ENCODE measurements at regions not wholly inside any gene's neighbourhood (a gene's known extent, or its start where the extent isn't known, plus 50 kb on each side); places are given as distances from the start of the nearest gene placed in this dataset.

DNA sequence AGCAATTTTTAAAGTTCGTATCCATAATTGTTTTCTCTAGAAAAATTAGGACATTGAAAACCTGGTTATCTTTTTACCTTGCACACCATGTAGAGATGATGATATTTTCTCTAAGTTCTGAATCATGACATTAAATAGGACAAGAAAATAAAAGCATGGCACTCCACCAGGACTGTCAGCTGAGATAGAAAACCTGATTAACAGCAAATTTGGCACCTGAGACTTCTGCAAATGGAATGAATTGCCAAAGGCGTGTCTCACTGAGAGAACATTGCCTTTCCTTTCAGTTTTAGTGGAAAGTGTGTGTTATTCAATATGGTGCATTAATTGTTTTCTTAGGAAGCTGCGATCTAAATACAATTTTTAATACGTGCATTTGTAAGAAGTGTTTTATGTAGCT lies 164.7 kb downstream of the LRRC30 start:
- TF ChIP-seq, protein P1, sequence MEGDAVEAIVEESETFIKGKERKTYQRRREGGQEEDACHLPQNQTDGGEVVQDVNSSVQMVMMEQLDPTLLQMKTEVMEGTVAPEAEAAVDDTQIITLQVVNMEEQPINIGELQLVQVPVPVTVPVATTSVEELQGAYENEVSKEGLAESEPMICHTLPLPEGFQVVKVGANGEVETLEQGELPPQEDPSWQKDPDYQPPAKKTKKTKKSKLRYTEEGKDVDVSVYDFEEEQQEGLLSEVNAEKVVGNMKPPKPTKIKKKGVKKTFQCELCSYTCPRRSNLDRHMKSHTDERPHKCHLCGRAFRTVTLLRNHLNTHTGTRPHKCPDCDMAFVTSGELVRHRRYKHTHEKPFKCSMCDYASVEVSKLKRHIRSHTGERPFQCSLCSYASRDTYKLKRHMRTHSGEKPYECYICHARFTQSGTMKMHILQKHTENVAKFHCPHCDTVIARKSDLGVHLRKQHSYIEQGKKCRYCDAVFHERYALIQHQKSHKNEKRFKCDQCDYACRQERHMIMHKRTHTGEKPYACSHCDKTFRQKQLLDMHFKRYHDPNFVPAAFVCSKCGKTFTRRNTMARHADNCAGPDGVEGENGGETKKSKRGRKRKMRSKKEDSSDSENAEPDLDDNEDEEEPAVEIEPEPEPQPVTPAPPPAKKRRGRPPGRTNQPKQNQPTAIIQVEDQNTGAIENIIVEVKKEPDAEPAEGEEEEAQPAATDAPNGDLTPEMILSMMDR (conservative IDR thresholded peaks at IDR 0.05; ENCODE audit: low read depth, low read length), result no peak
- TF ChIP-seq EZH2phosphoT487 (IDR thresholded peaks at IDR 0.05; ENCODE audit: borderline replicate concordance, low read length), result no peak
- TF ChIP-seq EZH2 (IDR thresholded peaks at IDR 0.05; ENCODE audit: low read length, unreplicated experiment), result no peak
- Histone ChIP-seq H3K79me2 (ENCODE audit: low read length) (no peaks in the 10 kb centered on the region), H3K9ac (ENCODE audit: low read length) (no peak overlapping the region), H3K27ac (ENCODE audit: low read length) (no peak overlapping the region), H3K9me2 (replicated peaks; ENCODE audit: low read length) (no peaks in the 10 kb centered on the region), H3K36me3 (ENCODE audit: low read depth, low read length) (no peaks in the 10 kb centered on the region), H3K27me3 (ENCODE audit: low read length) (peaks cover 63% of the 10 kb centered on the region), H3K4me3 (ENCODE audit: low read length) (no peak overlapping the region), H4K20me1 (ENCODE audit: low read length) (no peaks in the 10 kb centered on the region), H3F3A (ENCODE audit: low read length, unreplicated experiment) (no peaks in the 10 kb centered on the region), H3K9me3 (ENCODE audit: low read length) (no peaks in the 10 kb centered on the region), H3K4me2 (ENCODE audit: low read length) (no peak overlapping the region), H2AFZ (ENCODE audit: low read length) (no peak overlapping the region), H3K4me1 (ENCODE audit: insufficient read depth, low read length) (no peaks in the 10 kb centered on the region)
- no peak for DNase-seq
- ChIA-PET POLR2A (ENCODE audit: unreplicated experiment) (no interaction called here), CTCF (no interaction called here)
- BruUV-seq (replicated peaks), result no TSS peak
- no peak for ATAC-seq
- intact Hi-C loops (cut with micrococcal nuclease), result no loop called here

DNA sequence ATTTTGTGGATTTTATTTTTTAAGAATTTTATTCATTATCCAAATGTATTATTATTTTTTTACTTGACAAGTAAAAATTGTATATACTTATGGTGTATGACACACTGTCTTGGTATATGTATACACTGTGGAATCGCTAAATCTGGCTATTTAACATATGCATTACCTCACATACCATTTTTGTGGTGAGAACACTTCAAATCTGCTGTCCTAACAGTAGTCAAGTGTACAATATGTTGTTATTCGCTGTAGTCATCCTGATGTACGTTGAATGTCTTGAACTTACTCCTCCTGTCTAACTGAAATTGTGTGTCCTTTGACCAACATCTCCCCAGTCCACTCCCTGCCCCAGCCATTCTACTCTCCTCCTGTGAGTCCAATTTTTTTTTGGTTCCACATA lies 153.2 kb upstream of the PTPRM start:
- Histone ChIP-seq H3K79me2 (ENCODE audit: low read length) (no peaks in the 10 kb centered on the region), H3K4me1 (ENCODE audit: insufficient read depth, low read length) (peaks cover 12% of the 10 kb centered on the region), H3K36me3 (ENCODE audit: low read depth, low read length) (no peaks in the 10 kb centered on the region), H3K27ac (ENCODE audit: low read length) (no peak overlapping the region), H3K27me3 (ENCODE audit: low read length) (no peaks in the 10 kb centered on the region), H3K9ac (ENCODE audit: low read length) (no peak overlapping the region), H2AFZ (ENCODE audit: low read length) (no peak overlapping the region), H4K20me1 (ENCODE audit: low read length) (no peaks in the 10 kb centered on the region), H3K9me2 (replicated peaks; ENCODE audit: low read length) (no peaks in the 10 kb centered on the region), H3F3A (ENCODE audit: low read length, unreplicated experiment) (no peaks in the 10 kb centered on the region), H3K4me2 (ENCODE audit: low read length) (no peak overlapping the region), H3K9me3 (ENCODE audit: low read length) (no peaks in the 10 kb centered on the region), H3K4me3 (ENCODE audit: low read length) (no peak overlapping the region)
- BruUV-seq (replicated peaks), result no TSS peak
- POLR2A ChIA-PET (ENCODE audit: unreplicated experiment), result no interaction called here
- TF ChIP-seq, protein P1 (conservative IDR thresholded peaks at IDR 0.05; ENCODE audit: low read depth, low read length), result no peak
- TF ChIP-seq EZH2 (IDR thresholded peaks at IDR 0.05; ENCODE audit: low read length, unreplicated experiment), result no peak
- TF ChIP-seq EZH2phosphoT487 (IDR thresholded peaks at IDR 0.05; ENCODE audit: borderline replicate concordance, low read length), result no peak
- DNase-seq (no peak), ATAC-seq (no peak)
- intact Hi-C loops (cut with micrococcal nuclease), result no loop called here
- CTCF ChIA-PET, result no interaction called here

DNA sequence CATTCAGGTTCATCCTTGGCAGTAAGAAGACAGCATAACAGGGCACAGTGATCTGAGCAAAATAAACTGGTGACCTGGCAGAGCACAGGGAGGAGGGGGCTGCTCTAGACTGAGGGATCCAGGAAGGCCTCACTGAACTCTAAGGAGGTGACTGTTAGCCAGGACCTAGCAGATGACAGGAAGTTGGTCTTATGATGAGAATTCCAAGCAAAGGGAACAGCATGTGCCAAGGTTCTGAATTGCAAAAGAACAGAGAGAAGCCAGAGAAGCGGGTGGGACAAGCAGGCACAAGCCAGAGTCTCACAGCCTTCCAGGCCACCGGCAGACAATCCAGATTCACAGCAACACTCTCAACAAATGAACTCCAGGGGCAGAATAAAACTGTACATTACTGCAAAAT lies 152.7 kb upstream of the PTPRM start:
- no peak for ATAC-seq
- H3K9me2 ChIP-seq (replicated peaks; ENCODE audit: low read length), result no peaks in the 10 kb centered on the region
- H2AFZ ChIP-seq (ENCODE audit: low read length), result no peak overlapping the region
- CTCF ChIA-PET, result no interaction called here
- TF ChIP-seq EZH2 (IDR thresholded peaks at IDR 0.05; ENCODE audit: low read length, unreplicated experiment), result no peak
- no peak for TF ChIP-seq EZH2phosphoT487 (IDR thresholded peaks at IDR 0.05; ENCODE audit: borderline replicate concordance, low read length)
- TF ChIP-seq, protein P1 (conservative IDR thresholded peaks at IDR 0.05; ENCODE audit: low read depth, low read length), result no peak
- no peak overlapping the region for H3K4me2 ChIP-seq (ENCODE audit: low read length)
- no TSS peak for BruUV-seq (replicated peaks)
- POLR2A ChIA-PET (ENCODE audit: unreplicated experiment), result no interaction called here
- peaks cover 12% of the 10 kb centered on the region for H3K4me1 ChIP-seq (ENCODE audit: insufficient read depth, low read length)
- no peaks in the 10 kb centered on the region for H4K20me1 ChIP-seq (ENCODE audit: low read length)
- no peak overlapping the region for H3K27ac ChIP-seq (ENCODE audit: low read length)
- no peaks in the 10 kb centered on the region for H3K36me3 ChIP-seq (ENCODE audit: low read depth, low read length)
- H3K27me3 ChIP-seq (ENCODE audit: low read length), result no peaks in the 10 kb centered on the region
- intact Hi-C loops (cut with micrococcal nuclease), result no loop called here
- no peak overlapping the region for H3K4me3 ChIP-seq (ENCODE audit: low read length)
- H3F3A ChIP-seq (ENCODE audit: low read length, unreplicated experiment), result no peaks in the 10 kb centered on the region
- no peak overlapping the region for H3K9ac ChIP-seq (ENCODE audit: low read length)
- H3K79me2 ChIP-seq (ENCODE audit: low read length), result no peaks in the 10 kb centered on the region
- DNase-seq, result no peak
- no peaks in the 10 kb centered on the region for H3K9me3 ChIP-seq (ENCODE audit: low read length)
